ENCODE measurements at regions not wholly inside any gene's neighbourhood (a gene's known extent, or its start where the extent isn't known, plus 50 kb on each side); places are given as distances from the start of the nearest gene placed in this dataset.

- no peak for DNase-seq (ENCODE audit: low spot score)
- Histone ChIP-seq H3K4me1 (ENCODE audit: insufficient read depth, low read length, poor library complexity, severe bottlenecking) (no peaks in the 10 kb centered on the region), H3K79me2 (ENCODE audit: insufficient read depth, low read depth, low read length) (no peaks in the 10 kb centered on the region), H3K9me2 (ENCODE audit: insufficient read depth, low read length) (no peaks in the 10 kb centered on the region), H2AFZ (ENCODE audit: low read length) (no peak overlapping the region), H3K9me3 (ENCODE audit: low read length) (no peaks in the 10 kb centered on the region), H3K4me3 (ENCODE audit: low read depth, low read length, poor library complexity, severe bottlenecking) (no peak overlapping the region), H3K36me3 (ENCODE audit: insufficient read depth, low read length) (no peaks in the 10 kb centered on the region), H3K4me2 (ENCODE audit: low read length) (no peak overlapping the region), H3K27ac (ENCODE audit: low read depth, low read length, poor library complexity, severe bottlenecking) (no peak overlapping the region), H4K20me1 (ENCODE audit: insufficient read depth, low read length) (no peaks in the 10 kb centered on the region)
- no peak for TF ChIP-seq CTCF (conservative IDR thresholded peaks at IDR 0.05; ENCODE audit: low read length)
- TF ChIP-seq EZH2phosphoT487 (IDR thresholded peaks at IDR 0.05; ENCODE audit: borderline replicate concordance, low read depth, low read length) = no peak
- intact Hi-C loops (cut with micrococcal nuclease; ENCODE audit: unreplicated experiment) = no loop called here
- ChIA-PET CTCF (ENCODE audit: unreplicated experiment) (no interaction called here), POLR2A (no interaction called here)
- BruUV-seq (replicated peaks) = no TSS peak
Measured at GRCh38 chr20:60199866-60200265, 241.6 kb downstream of the CDH26 start.

- CTCF ChIA-PET (ENCODE audit: unreplicated experiment) = no interaction called here
- intact Hi-C loops (cut with micrococcal nuclease; ENCODE audit: unreplicated experiment) = no loop called here
Measured at GRCh38 chr20:60200305-60200918, 242.2 kb downstream of the CDH26 start.

More at GRCh38 chr20:60200305-60200918, 242.2 kb downstream of the CDH26 start:
- Histone ChIP-seq H4K20me1 (ENCODE audit: insufficient read depth, low read length) (no peaks in the 10 kb centered on the region), H3K4me2 (ENCODE audit: low read length) (no peak overlapping the region), H3K79me2 (ENCODE audit: insufficient read depth, low read depth, low read length) (no peaks in the 10 kb centered on the region), H2AFZ (ENCODE audit: low read length) (no peak overlapping the region), H3K9me2 (ENCODE audit: insufficient read depth, low read length) (no peaks in the 10 kb centered on the region), H3K9me3 (ENCODE audit: low read length) (no peaks in the 10 kb centered on the region), H3K4me3 (ENCODE audit: low read depth, low read length, poor library complexity, severe bottlenecking) (no peak overlapping the region), H3K4me1 (ENCODE audit: insufficient read depth, low read length, poor library complexity, severe bottlenecking) (no peaks in the 10 kb centered on the region), H3K36me3 (ENCODE audit: insufficient read depth, low read length) (no peaks in the 10 kb centered on the region), H3K27ac (ENCODE audit: low read depth, low read length, poor library complexity, severe bottlenecking) (no peak overlapping the region)
- POLR2A ChIA-PET = no interaction called here
- no peak for TF ChIP-seq CTCF (conservative IDR thresholded peaks at IDR 0.05; ENCODE audit: low read length)
- no peak for TF ChIP-seq EZH2phosphoT487 (IDR thresholded peaks at IDR 0.05; ENCODE audit: borderline replicate concordance, low read depth, low read length)
- DNase-seq (ENCODE audit: low spot score) = no peak
- no TSS peak for BruUV-seq (replicated peaks)

Measured in OCI-LY7 (cell line).